Kidney capillary endothelial cell (primary cell): ENCODE measurements at regions not wholly inside any gene's neighbourhood (a gene's known extent, or its start where the extent isn't known, plus 50 kb on each side); places are given as distances from the start of the nearest gene placed in this dataset.
A peak's percentile ranks its signal among the peaks of the same experiment; 100 is the strongest.
"Not testable (repeated sequence)": the region's sequence is repeated elsewhere in the genome, so short reads cannot be mapped to it uniquely, and the experiment has no call there.

Experiments
- DNase-seq: peaks from one replicate; pipeline ENCODE4 v3.0.0-alpha.2; 2018; ENCODE audit warnings: low spot score

- DNase-seq, result not testable (repeated sequence)
Observed at GRCh38 chr19:23984911-23985310, 70.2 kb downstream of the ZNF726 start.

- DNase-seq, result no peak
Observed at GRCh38 chr19:23986623-23987022, 71.9 kb downstream of the ZNF726 start.

- DNase-seq, result peak; percentile 1
Observed at GRCh38 chr19:23991170-23991569, 76.5 kb downstream of the ZNF726 start.

- DNase-seq, result no peak
Observed at GRCh38 chr19:23992348-23992747, 77.7 kb downstream of the ZNF726 start.

- no peak for DNase-seq
Observed at GRCh38 chr19:23993440-23993839, 78.8 kb downstream of the ZNF726 start.

GRCh38 chr19:23996549-23996948 is 81.9 kb downstream of the ZNF726 start:
- no peak for DNase-seq

- no peak for DNase-seq
Observed at GRCh38 chr19:23998568-23998967, 83.9 kb downstream of the ZNF726 start.

- DNase-seq, result no peak
Observed at GRCh38 chr19:23999821-24000610, 85.3 kb downstream of the ZNF726 start.

- DNase-seq, result no peak
Observed at GRCh38 chr19:24000656-24001055, 86.0 kb downstream of the ZNF726 start.

- DNase-seq, result no peak
Observed at GRCh38 chr19:24002256-24002945, 84.6 kb upstream of the ZNF254 start.

- DNase-seq, result no peak
Observed at GRCh38 chr19:24003537-24003936, 83.5 kb upstream of the ZNF254 start.

GRCh38 chr19:24004166-24004565 is 82.8 kb upstream of the ZNF254 start:
- DNase-seq, result no peak

- DNase-seq, result no peak
Observed at GRCh38 chr19:24029941-24030636, 56.9 kb upstream of the ZNF254 start.

GRCh38 chr19:24032651-24033050 is 54.3 kb upstream of the ZNF254 start:
- DNase-seq, result no peak

GRCh38 chr19:24033301-24033962 is 53.6 kb upstream of the ZNF254 start:
- DNase-seq, result peak; percentile 89

- DNase-seq, result peak; percentile 62
Observed at GRCh38 chr19:24033963-24034342, 53.0 kb upstream of the ZNF254 start.

- not testable (repeated sequence) for DNase-seq
Observed at GRCh38 chr19:24035261-24035880, 51.6 kb upstream of the ZNF254 start.
